OCI-LY7 (cell line): ENCODE measurements at regions not wholly inside any gene's neighbourhood (a gene's known extent, or its start where the extent isn't known, plus 50 kb on each side); places are given as distances from the start of the nearest gene placed in this dataset.

Source experiments
- EZH2phosphoT487 ChIP-seq: fragments of 200-600 bp; sonication (generic); IDR thresholded peaks from 2 replicates; pipeline ENCODE4 v1.6.1; 2018; ENCODE audit warnings: low read depth, borderline replicate concordance, mild to moderate bottlenecking, mixed run types, antibody characterized with exemption, low read length, moderate library complexity, mixed read lengths
- TF ChIP-seq, protein P1 (sequence below): fragments of 200-600 bp; sonication (generic); conservative IDR thresholded peaks from 2 replicates; pipeline ENCODE4 v1.5.1; 2014; ENCODE audit warnings: mild to moderate bottlenecking, antibody characterized with exemption, low read length, moderate library complexity, mixed read lengths

DNA sequence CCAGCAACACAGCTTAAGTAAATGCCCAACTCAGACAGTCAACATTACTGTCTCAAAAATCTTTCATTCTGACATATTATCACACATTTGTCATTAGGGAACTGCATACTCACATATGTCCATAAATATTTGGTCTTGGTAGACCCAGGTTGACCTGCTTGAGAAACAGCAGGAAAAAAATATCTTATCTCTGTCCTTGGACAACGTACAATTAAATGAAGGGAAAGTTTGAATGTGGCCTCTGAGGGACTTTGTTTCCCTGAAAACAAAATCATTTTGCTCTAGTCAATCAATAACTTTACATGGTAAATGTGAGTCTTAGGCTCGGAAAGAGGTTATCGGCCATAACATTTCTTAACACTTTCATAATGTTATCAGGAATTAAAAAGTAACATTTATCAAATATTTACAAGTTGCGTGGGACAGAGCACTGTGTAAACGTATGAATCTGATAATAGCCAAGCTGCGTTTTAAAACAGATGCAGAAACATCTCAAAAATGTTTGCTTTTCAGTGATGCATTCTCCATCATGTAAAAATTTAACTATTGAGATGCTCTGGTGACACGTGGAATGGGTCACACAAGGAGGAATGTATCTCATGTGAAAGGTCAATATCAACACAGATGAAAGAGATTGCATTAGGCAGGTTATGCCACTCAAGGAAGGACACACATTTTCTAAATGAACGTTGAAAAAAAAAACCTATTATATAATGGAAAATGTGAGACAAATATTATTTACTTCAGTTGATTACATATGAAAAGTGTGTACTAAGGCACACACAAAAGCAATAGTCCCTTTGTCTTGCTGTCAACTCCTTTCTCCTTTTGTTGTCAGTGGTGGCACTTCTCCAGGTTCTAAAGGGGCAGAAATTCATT is 304.4 kb downstream of the WDR72 start:
- TF ChIP-seq, protein P1, sequence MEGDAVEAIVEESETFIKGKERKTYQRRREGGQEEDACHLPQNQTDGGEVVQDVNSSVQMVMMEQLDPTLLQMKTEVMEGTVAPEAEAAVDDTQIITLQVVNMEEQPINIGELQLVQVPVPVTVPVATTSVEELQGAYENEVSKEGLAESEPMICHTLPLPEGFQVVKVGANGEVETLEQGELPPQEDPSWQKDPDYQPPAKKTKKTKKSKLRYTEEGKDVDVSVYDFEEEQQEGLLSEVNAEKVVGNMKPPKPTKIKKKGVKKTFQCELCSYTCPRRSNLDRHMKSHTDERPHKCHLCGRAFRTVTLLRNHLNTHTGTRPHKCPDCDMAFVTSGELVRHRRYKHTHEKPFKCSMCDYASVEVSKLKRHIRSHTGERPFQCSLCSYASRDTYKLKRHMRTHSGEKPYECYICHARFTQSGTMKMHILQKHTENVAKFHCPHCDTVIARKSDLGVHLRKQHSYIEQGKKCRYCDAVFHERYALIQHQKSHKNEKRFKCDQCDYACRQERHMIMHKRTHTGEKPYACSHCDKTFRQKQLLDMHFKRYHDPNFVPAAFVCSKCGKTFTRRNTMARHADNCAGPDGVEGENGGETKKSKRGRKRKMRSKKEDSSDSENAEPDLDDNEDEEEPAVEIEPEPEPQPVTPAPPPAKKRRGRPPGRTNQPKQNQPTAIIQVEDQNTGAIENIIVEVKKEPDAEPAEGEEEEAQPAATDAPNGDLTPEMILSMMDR = no peak
- no peak for TF ChIP-seq EZH2phosphoT487
